ENCODE measurements at regions not wholly inside any gene's neighbourhood (a gene's known extent, or its start where the extent isn't known, plus 50 kb on each side); places are given as distances from the start of the nearest gene placed in this dataset.
"Not testable (repeated sequence)": the region's sequence is repeated elsewhere in the genome, so short reads cannot be mapped to it uniquely, and the experiment has no call there.

DNA sequence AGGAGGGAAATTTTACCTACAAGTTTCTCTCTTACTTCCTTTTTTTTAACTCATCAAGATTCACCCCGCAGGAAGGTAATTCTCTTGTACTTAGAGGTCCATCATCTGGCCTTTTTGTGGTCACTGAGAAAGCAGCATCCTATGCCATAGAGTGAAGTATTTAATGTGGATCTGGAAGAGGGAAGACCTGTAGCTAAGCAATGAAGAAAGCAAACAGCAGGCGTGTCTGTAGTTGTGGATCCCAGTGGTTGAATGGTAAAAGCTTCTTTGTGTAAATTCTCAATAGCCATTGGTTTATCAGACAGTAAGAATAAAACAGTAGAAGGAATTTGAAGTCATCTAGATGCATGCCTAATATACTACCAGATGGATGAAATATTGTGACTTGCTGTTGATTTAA lies 196.4 kb downstream of the ANKRD7 start:
- DNase-seq: no peak

DNA sequence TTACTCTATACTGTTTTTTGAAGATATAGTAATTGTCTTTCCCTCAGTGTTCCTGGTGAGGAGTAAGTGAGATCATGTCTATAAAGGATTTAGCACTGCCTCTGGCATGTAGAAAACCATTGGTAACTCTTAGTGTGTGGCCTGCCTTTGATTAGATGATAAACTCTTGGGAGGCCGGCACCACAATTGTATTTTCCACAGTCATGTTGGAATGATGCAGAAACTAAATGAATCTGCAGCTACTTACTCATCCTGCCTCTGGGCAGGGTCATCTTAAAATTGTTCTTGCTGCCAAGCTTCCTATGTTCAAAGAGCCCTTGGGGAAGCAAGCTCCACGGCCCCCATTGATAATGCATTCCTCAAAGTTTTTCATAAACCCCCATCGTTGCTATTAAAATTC lies 204.6 kb downstream of the ANKRD7 start:
- DNase-seq: peak; percentile 46

DNA sequence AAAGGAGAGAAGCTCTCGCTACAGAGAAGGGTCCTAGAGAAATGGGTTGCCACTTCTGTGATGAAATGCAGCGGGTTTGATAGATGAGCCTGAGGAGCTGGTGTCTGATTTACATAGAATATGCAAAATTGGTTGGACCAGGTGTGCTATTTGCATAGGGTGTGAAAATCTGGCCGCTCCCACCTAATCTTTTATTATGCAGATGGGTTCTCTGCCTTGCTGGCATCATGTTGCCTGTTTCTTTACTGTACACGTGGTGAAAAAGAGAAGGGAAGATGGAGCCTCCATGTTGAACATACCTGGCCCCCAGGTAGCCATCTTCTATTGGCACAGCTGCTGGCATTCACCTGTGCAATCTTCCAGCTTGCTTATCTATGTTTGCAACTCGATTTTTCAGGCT lies 212.2 kb downstream of the ANKRD7 start:
- no peak for DNase-seq

DNA sequence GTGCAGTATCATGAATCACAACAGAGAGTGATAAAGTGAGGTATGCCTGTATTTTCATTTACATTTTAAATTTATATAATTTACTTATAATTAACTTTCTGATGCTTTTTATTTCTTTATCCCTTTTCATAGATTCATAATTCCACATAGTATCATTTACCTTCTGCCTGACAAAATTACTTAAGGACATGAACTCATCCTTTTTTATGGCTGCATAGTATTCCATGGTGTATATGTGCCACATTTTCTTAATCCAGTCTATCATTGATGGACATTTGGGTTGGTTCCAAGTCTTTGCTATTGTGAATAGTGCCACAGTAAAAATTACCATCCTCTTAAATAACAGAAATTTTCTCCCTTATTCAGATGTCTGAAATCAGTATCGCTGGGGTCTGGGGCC lies 224.5 kb downstream of the ANKRD7 start:
- DNase-seq: not testable (repeated sequence)

DNA sequence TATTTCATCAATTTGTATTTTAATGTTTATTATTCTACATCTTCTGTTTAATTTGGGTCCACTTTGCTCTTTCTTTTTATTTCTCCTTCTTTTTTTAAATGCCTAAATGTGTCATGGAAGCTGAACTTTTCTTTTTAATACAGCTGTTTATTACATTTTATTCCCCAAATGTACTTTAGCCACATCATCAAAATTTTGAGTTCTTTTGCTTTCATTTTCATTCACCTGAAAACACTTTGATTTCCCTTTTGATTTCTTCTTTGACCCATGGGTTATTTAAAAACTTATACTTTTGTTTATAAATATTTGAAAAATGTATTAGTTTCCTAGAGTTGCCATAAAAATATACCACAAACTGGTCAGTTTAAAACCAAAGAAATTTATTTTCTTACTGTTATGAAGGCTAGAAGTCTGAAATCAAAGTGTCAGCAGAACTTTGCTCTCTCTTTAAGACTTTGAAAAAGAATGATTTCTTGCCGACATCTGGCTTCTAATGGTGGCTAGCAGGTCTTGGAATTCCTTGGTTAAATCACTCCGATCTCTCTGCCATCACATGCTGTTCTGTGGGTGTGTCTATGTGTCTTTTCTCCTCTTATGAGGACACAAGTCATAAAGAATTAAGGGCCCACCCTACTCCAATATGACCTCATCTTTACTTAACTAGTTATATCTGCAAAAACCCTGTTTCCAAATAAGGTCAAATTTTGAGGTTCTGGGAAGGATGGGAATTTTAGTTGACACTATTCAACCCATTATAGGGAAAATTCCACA lies 225.5 kb downstream of the ANKRD7 start:
- no peak for DNase-seq

DNA sequence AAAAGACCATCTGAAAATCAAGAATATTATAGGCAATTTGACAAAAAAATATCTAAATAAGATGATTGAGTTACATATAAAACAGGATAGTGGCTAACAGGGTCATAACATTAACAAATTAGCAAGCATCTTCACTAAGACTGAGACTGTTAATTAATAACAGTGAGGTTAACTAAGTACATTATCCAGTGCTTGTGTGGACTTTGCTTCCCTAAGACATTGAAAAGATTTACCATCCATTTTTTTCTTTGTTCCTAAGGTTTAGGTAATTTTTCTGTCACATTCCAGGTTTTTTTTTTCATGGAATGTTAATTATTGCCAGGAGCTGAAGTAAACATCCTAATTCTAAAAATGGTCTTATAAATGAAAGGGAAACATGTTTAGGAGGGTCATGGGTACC lies 227.6 kb downstream of the ANKRD7 start:
- DNase-seq: no peak

DNA sequence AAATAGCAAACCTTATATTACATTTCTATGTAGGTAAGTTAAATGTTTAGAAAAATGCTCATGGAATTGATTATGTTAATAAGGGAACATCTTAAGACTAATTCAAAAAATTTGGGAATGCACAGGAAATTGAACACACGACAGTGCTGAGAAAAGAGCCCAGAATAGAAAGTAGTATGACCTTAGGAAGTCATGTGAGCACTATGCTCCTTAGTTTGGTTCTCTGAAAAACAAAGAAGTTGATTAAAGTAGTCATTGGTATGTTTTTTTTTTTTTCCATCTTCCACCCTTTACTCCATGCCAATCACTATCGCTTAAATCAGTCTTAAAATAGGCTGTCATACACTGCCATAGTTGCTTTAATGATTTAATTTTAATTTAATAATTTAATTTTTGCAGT lies 242.9 kb downstream of the ANKRD7 start:
- no peak for DNase-seq

DNA sequence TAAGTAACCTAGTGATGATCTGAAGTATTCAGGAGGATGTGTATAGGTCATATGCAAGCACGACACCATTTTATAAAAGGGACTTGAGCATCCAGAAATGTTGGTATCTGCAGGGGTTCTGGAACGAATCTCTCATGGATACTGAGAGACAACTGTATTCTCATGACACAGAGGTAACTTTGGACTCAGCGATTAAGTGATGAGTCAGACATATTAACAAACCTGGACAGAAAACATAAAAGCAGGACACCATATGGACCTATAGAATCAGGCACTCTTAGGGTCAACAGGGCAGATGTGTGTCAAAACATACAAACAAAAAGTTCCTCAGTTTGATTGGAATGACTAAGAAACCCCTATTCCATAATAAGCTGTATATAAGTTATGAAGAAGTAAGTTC lies 248.1 kb downstream of the ANKRD7 start:
- DNase-seq: no peak

DNA sequence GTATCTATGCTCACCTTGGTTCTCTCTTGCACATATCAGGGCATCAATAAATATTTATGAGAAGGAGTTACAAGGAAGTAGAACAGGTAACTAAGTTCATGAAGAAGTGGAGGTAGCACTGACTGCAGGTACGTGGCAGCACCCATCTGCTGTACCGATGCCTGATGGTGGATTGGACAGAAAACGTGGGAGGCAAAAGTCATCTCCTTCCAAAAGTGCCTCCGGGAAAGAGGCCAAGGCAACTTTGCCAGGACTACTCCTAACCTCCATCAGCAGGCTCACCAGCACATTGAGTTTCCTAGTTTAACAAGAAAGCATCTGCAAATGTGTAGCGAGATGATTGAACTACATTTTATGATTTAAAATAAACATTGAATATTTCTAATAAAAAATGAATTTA lies 248.8 kb downstream of the ANKRD7 start:
- peak; percentile 1 for DNase-seq

DNA sequence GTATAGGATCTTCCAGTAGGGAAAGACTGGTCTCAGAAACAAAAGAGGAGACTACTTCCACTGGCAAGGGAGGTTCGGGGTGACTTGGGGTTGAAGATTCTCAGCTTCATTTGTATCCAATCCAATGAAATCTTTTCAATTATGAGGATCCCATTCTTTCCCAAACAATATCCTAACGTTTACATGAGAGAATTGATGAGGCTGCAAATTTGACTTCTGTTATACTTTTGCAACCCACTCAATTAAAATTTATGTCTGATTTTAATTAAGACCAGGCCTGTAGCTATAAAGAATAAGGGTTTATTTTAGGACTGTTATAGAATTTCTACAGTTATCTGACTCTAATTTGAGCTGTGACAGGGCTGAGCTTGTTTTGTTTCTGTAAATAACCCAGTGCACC lies 251.5 kb downstream of the ANKRD7 start:
- DNase-seq: no peak

DNA sequence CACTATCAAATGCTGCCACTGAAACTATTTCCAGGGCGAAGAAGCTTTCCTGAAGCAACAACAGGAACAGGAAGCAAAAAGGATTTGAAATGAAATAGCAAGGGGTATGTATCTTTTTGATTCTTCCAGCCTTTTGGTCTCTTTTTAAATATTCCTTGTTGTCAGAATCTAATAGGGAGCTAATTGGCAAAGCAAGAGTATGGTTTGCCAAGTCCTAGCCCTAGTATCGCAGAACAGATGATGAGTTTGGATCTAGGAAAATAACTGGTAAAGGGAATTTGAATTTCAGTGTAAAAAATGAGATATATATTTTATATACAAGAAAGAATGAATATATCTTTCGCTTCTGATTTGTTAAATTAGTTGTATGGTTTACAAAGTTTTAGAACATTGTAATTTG lies 252.5 kb downstream of the ANKRD7 start:
- no peak for DNase-seq

DNA sequence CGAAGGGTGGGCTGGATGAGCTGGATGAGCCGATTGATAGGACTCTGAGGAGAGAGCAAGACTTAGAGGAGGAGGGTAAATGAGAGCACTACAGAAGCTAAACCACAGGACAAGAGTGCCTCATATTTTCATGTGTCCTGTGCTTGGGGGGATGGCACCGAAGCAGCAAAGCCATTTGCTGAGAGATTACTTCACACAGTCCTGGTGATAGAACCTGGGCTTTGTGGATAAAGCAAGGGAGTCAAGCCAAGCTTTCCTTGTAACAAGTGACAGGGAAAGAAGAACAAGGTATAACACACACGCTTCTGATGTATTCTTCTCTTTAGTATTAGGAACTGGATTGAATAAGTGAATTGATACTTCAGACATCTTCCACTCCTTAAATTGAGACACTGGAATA lies 253.7 kb downstream of the ANKRD7 start:
- DNase-seq: no peak

DNA sequence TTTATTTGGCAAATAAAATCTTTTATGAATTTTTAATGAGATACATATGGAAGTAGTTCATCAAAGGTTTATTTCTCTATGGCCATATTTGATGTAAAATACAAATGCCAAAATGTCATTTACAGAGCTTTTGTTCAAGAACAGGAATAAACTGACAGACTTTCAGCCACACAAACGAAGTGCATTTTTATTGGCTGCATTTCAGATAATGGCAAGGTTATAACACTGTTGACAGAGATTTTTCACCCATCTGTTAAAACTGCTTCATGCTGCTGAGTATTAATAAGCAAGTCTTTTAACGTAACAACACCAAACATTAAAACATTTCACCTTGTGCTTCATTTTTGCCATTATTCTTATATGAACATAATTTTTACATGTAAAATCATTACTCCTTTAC lies 254.4 kb downstream of the ANKRD7 start:
- no peak for DNase-seq

DNA sequence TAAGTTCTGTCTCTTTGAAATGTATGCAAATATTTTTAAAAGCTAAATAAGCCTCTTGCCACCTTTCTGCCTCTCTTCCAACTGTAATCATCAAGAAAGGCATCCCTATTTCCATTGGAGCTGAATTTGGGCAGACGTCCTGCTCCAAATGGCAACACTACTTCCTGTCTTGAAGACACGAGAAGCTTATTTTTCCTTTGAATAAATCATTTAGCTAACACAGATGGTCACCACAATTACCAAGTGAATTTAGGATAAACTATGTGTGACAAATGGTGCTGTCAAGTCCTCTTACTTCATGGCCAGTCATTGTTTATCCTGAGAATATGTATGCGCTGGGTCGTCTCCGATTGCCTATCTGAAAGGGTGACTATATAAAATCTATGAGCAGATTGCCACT lies 268.0 kb downstream of the ANKRD7 start:
- no peak for DNase-seq

DNA sequence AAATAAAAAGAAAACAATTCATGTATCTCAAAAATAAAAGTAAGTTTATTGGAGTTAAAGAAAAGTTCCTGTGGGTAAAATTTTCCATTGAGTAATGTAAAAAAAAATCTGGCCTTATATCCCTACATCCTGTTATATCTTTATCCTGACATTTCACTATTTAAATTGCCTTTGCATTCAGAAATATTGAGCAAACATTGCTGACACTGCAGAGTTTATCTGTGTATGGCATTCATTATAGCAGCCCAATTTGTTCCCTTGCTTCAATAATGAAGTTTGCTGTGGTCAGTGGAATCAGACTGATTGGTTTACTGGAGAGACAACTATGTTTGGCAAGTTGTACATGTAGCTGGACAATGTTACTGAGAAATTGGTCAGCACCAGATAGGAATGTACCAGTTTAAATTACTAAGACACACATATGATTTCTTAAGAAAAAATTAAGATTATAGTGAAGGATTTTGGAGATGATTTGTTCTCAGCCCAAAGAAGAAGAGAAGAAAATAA lies 271.7 kb downstream of the ANKRD7 start:
- no peak for DNase-seq

DNA sequence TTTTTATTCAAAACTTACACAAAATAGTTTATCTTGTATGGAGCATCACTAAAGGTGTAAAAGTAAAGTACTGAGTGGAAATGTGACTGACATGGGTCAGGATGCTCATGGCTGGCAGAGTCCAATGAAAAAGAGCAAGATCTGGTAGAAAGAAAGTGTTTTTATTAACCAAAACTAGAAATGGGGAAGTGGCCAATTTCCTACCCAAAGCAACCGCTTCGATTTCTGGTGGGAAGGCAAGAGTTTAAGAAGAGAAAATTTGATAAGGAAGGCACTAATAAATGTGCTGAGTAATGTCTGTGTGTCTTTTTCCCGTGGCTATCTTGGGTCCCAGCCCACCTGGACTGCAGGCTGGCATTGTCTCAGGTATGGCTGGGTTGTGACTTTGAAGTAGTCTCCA lies 277.7 kb downstream of the ANKRD7 start:
- no peak for DNase-seq

DNA sequence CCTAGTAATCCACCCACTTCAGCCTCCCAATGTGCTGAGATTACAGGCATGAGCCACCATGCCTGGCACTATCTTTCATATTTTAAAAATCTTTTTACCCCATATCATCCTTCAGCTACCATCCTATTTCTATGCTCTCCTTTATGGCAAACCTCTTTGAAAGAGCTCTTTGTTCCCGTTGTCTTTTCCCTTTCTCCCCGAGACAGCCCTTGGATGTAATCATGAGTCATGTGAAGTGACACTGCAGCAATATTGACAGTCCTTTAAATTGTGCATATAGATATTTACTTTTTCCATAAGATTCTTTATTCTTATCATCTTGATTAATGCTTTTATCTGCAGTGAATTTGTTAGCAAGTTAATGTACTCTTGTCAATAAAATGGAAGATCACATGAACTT lies 286.6 kb downstream of the ANKRD7 start:
- DNase-seq: no peak

DNA sequence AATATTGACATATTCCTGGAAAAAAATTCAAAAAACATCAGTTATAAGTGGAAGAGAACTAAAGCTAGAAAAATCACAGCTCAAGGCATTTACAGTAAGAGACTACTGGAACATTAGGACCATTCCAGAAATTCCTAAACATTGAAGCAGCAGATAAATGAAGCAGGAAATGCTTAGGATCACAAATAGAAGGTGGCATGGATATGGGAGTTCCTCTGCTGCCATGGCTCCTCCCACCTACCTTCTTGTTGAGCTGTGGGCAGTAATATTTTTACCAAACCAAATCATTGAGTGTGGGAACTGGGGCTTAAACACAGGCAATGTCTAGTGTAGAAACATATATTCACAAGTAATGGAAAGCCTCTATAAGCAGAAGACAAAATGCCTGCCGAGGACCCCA lies 292.8 kb downstream of the ANKRD7 start:
- DNase-seq: peak; percentile 71

DNA sequence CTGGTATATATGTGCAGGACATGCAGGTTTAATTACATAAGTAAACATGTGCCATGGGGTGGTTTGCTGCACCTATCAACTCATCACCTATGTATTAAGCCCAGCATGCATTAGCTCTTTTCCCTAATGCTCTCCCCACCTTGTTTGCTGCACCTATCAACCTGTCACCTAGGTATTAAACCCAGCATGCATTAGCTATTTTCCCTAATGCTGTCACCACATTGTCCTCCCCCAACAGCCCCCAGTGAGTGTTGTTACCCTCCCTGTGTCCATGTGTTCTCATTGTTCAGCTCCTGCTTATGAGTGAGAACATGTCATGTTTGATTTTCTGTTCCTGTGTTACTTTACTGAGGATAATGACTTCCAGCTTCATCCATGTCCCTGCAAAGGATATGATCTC lies 300.5 kb downstream of the ANKRD7 start:
- no peak for DNase-seq

DNA sequence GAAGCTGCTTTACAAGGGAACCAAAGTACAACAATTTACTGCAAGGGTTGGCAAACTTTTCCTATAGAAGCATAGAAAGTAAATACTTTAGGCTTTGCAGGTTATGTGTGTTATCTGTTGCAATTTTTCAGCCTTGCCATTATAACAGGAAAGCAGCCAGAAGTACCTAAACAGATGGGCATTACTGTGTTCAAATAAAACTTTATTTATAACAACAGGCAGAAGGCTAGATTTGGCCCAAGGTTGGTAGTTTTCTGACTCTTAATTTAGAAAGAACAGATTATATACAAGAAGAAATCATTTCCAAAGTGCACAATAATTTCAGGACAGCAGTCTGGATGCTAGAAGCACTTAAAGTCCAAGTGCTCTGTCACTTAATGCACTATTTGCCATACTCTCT lies 307.1 kb downstream of the ANKRD7 start:
- DNase-seq: no peak

DNA sequence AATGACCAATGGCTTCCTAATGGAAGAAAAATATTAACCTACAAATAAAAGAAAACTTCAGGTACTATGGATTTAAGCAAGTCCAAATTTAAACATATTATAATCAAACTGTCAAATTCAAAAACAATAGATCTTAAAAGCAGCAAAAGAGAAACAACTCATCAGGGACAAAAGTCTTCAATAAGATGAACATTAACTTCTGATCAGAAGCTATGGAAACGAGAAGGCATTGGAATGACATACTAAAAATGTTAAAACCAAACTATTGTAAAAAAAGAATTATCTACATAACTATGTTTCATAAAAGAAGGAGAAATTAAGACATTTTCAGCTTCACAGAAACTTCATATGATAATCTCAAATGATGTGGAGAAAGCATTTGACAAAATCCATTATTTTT lies 334.7 kb downstream of the ANKRD7 start:
- DNase-seq: no peak

DNA sequence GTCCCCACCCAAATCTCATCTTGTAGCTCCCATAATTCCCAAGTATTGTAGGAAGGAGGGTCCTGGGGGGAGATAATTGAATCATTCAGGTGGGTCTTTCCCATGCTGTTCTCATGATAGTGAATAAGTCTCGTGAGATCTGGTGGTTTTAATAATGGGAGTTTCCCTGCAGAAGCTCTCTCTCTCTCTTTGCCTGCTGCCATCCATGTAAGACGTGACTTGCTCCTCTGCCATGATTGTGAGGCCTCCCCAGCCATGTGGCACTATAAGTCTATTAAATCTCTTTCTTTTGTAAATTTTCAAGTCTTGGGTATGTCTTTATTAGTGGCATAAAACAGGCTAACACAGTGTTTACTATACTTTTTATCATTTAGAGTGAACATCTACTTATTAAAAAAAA lies 338.8 kb downstream of the ANKRD7 start:
- DNase-seq: no peak

DNA sequence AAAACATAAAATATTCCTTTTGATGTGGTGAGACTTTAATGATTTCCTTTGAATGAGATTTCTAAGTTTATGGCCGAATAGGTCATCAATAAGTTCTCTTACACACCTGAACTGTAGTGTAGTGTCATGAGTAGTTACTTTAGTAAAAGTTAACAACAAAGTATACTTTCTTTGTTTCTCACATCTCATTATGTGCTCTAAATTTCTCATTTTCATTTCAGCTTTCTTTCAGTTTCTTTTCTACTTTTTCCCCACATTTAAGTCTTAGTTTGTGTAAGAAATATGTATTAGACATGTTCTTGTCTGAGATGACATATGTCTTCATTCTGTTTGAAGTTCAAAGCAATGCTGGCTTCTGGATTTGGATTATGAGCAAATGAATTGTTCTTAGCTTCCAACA lies 348.1 kb downstream of the ANKRD7 start:
- DNase-seq: no peak

DNA sequence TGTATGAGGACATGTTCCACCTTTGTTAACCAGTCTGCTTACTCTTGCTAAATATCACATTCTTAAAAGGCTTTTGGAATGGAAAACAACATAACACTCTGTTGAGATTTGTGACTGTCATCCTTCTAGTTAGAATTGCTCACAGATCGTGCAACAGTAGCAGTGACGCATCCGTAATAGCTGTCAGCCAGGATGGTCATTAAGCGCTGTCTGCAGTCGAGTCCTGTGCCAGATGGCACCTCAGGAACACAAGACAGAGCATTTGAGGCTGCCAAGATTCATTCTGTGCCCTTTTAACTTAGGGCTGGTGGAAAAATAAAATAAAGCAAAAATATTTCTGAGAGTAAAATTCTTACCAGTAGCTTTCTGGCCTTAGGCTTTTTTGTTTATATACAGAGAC lies 348.6 kb downstream of the ANKRD7 start:
- no peak for DNase-seq

DNA sequence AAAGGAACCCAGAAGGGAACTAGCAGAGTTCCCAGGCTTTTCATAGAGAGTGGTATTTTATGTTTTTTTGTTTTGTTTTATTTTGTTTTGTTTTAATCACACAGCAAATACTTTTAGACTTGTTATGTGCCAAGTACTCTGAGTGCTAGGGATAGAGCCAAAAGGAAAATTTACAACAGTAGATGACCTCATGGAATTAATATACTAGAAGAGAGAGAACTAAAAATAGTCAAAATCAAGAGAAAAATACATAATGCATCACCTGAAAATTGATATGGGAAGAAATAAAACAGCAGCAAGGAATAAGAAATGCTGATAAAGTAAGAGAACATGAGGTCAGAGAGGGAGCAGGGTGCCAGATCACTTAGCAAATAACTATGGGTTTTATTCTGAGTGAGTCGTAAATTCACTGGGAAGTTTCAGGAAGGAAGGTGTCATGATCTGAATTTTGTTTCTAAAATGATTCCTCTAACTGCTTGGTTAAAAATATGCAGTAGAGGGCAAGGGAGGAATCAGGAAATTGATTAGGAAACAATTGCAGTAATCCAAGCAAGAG lies 351.0 kb downstream of the ANKRD7 start:
- DNase-seq: peak; percentile 12

Measured in NCI-H226 (cell line).